ENCODE measurements at regions not wholly inside any gene's neighbourhood (a gene's known extent, or its start where the extent isn't known, plus 50 kb on each side); places are given as distances from the start of the nearest gene placed in this dataset.

GRCh38 chr6:103122766-103123601 lies 1729.5 kb downstream of the GRIK2 start:
- Histone ChIP-seq H3K79me2 (ENCODE audit: insufficient read depth, low read length) (no peaks in the 10 kb centered on the region), H3K27me3 (ENCODE audit: insufficient read depth, low read length) (no peaks in the 10 kb centered on the region), H3F3A (ENCODE audit: insufficient read depth, low read length) (no peaks in the 10 kb centered on the region), H3K9me3 (ENCODE audit: low read length) (no peaks in the 10 kb centered on the region), H3K4me2 (ENCODE audit: low read length) (no peak overlapping the region), H2AFZ (ENCODE audit: low read length) (peak overlapping the region; percentile 76; the same call in 1 of the 2 replicates), H4K20me1 (ENCODE audit: insufficient read depth, low read length) (no peaks in the 10 kb centered on the region), H3K9me2 (ENCODE audit: low read depth, low read length) (no peaks in the 10 kb centered on the region), H3K27ac (ENCODE audit: low read depth, low read length, poor library complexity, severe bottlenecking) (no peak overlapping the region), H3K4me1 (ENCODE audit: insufficient read depth, low read length, severe bottlenecking) (peaks cover 14% of the 10 kb centered on the region), H3K4me3 (ENCODE audit: low read depth, low read length, poor library complexity, severe bottlenecking) (no peak overlapping the region), H3K36me3 (ENCODE audit: insufficient read depth, low read length) (no peaks in the 10 kb centered on the region), H3K9ac (ENCODE audit: low read length) (no peak overlapping the region)
- TF ChIP-seq EZH2 (IDR thresholded peaks at IDR 0.05; ENCODE audit: borderline replicate concordance, low read length) (no peak), CTCF (IDR thresholded peaks at IDR 0.05; ENCODE audit: low read length) (peak; percentile 80)

- no peaks in the 10 kb centered on the region; the same call in 1 of the 2 replicates for H3K36me3 ChIP-seq (ENCODE audit: insufficient read depth, low read length)
- TF ChIP-seq EZH2 (IDR thresholded peaks at IDR 0.05; ENCODE audit: borderline replicate concordance, low read length) = no peak
- TF ChIP-seq CTCF (IDR thresholded peaks at IDR 0.05; ENCODE audit: low read length) = no peak
- H3K9me3 ChIP-seq (ENCODE audit: low read length) = no peaks in the 10 kb centered on the region
- no peaks in the 10 kb centered on the region for H3K79me2 ChIP-seq (ENCODE audit: insufficient read depth, low read length)
- no peak overlapping the region for H3K27ac ChIP-seq (ENCODE audit: low read depth, low read length, poor library complexity, severe bottlenecking)
- H3F3A ChIP-seq (ENCODE audit: insufficient read depth, low read length) = no peaks in the 10 kb centered on the region
- H2AFZ ChIP-seq (ENCODE audit: low read length) = no peak overlapping the region
- H3K9ac ChIP-seq (ENCODE audit: low read length) = no peak overlapping the region
- no peaks in the 10 kb centered on the region for H4K20me1 ChIP-seq (ENCODE audit: insufficient read depth, low read length)
- peaks cover 14% of the 10 kb centered on the region for H3K4me1 ChIP-seq (ENCODE audit: insufficient read depth, low read length, severe bottlenecking)
- no peak overlapping the region for H3K4me3 ChIP-seq (ENCODE audit: low read depth, low read length, poor library complexity, severe bottlenecking)
- H3K4me2 ChIP-seq (ENCODE audit: low read length) = no peak overlapping the region
- H3K9me2 ChIP-seq (ENCODE audit: low read depth, low read length) = no peaks in the 10 kb centered on the region
- H3K27me3 ChIP-seq (ENCODE audit: insufficient read depth, low read length) = no peaks in the 10 kb centered on the region
Observed at GRCh38 chr6:103119056-103119455, 1725.5 kb downstream of the GRIK2 start.

DNA sequence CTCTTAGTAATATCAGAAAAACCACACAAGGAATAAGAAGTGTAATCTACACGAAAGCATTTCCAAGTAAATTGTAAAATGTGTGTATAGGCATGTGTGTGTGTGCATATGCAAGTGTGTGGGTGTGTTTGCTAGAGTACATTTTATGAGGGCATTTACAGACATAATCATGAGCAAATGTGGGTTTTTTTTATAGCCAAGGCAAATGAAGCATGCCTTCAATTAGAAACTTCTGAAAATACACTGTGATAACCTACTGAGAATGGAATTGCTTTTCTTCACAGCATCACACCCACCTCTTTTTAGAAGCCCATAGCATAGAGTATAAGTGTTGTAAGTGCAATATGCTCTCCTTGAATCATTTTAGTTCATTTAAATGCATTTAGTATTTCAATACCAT lies 1721.1 kb downstream of the GRIK2 start:
- H3K27ac ChIP-seq (ENCODE audit: low read depth, low read length, poor library complexity, severe bottlenecking) = no peak overlapping the region
- no peaks in the 10 kb centered on the region for H4K20me1 ChIP-seq (ENCODE audit: insufficient read depth, low read length)
- H3K4me1 ChIP-seq (ENCODE audit: insufficient read depth, low read length, severe bottlenecking) = no peaks in the 10 kb centered on the region
- no peaks in the 10 kb centered on the region; the same call in 1 of the 2 replicates for H3K36me3 ChIP-seq (ENCODE audit: insufficient read depth, low read length)
- H3K9me3 ChIP-seq (ENCODE audit: low read length) = peaks cover 6% of the 10 kb centered on the region; the same call in 1 of the 2 replicates
- H3K4me3 ChIP-seq (ENCODE audit: low read depth, low read length, poor library complexity, severe bottlenecking) = no peak overlapping the region
- no peaks in the 10 kb centered on the region for H3K79me2 ChIP-seq (ENCODE audit: insufficient read depth, low read length)
- no peaks in the 10 kb centered on the region for H3F3A ChIP-seq (ENCODE audit: insufficient read depth, low read length)
- H3K9ac ChIP-seq (ENCODE audit: low read length) = no peak overlapping the region
- no peak overlapping the region for H3K4me2 ChIP-seq (ENCODE audit: low read length)
- H2AFZ ChIP-seq (ENCODE audit: low read length) = no peak overlapping the region
- no peaks in the 10 kb centered on the region for H3K9me2 ChIP-seq (ENCODE audit: low read depth, low read length)
- TF ChIP-seq EZH2 (IDR thresholded peaks at IDR 0.05; ENCODE audit: borderline replicate concordance, low read length) = no peak
- TF ChIP-seq CTCF (IDR thresholded peaks at IDR 0.05; ENCODE audit: low read length) = no peak
- no peaks in the 10 kb centered on the region for H3K27me3 ChIP-seq (ENCODE audit: insufficient read depth, low read length)

Measured in OCI-LY1 (cell line).